Sigmoid colon (tissue), 3 donors: ENCODE measurements at regions not wholly inside any gene's neighbourhood (a gene's known extent, or its start where the extent isn't known, plus 50 kb on each side); places are given as distances from the start of the nearest gene placed in this dataset.
"Not testable (repeated sequence)": the region's sequence is repeated elsewhere in the genome, so short reads cannot be mapped to it uniquely, and the experiment has no call there.

Experiments
- POLR2A ChIP-seq, 2 donors: fragments of 450-650 bp; IDR thresholded peaks; one replicate each; pipeline ENCODE4 v1.6.1; 2016; ENCODE audit warnings: antibody characterized with exemption in 2 of 2, mild to moderate bottlenecking in 2 of 2, moderate library complexity in 2 of 2
- TF ChIP-seq, protein P1 (sequence below), 4 experiments: fragments of 450-650 bp in 3 of 4; fragments of 200-600 bp in 1 of 4; IDR thresholded peaks; one replicate each; pipeline ENCODE4 v1.5.1; 2016 to 2019; ENCODE audit warnings: antibody characterized with exemption in 4 of 4, mild to moderate bottlenecking in 3 of 4, moderate library complexity in 2 of 4

GRCh38 chr7:47172602-47173539 lies 409.0 kb downstream of the TNS3 start:
- not testable (repeated sequence) for TF ChIP-seq POLR2A (IDR thresholded peaks at IDR 0.05)
- TF ChIP-seq, protein P1, sequence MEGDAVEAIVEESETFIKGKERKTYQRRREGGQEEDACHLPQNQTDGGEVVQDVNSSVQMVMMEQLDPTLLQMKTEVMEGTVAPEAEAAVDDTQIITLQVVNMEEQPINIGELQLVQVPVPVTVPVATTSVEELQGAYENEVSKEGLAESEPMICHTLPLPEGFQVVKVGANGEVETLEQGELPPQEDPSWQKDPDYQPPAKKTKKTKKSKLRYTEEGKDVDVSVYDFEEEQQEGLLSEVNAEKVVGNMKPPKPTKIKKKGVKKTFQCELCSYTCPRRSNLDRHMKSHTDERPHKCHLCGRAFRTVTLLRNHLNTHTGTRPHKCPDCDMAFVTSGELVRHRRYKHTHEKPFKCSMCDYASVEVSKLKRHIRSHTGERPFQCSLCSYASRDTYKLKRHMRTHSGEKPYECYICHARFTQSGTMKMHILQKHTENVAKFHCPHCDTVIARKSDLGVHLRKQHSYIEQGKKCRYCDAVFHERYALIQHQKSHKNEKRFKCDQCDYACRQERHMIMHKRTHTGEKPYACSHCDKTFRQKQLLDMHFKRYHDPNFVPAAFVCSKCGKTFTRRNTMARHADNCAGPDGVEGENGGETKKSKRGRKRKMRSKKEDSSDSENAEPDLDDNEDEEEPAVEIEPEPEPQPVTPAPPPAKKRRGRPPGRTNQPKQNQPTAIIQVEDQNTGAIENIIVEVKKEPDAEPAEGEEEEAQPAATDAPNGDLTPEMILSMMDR (IDR thresholded peaks at IDR 0.05) = not testable (repeated sequence)
